ENCODE measurements at regions not wholly inside any gene's neighbourhood (a gene's known extent, or its start where the extent isn't known, plus 50 kb on each side); places are given as distances from the start of the nearest gene placed in this dataset.
"Not testable (repeated sequence)": the region's sequence is repeated elsewhere in the genome, so short reads cannot be mapped to it uniquely, and the experiment has no call there.

- H3K36me3 ChIP-seq (replicated peaks in 1 of 2; ENCODE audit: control extremely low read depth in 1 of 2, control insufficient read depth in 1 of 2, extremely low read depth in 1 of 2, insufficient read depth in 2 of 2, low read length in 1 of 2); CTCF ChIA-PET; ATAC-seq (ENCODE audit: low read depth); H3K4me1 ChIP-seq (ENCODE audit: control insufficient read depth in 2 of 2, insufficient read depth in 2 of 2, low read length in 2 of 2); H3K9me3 ChIP-seq (ENCODE audit: control extremely low read depth in 1 of 3, control insufficient read depth in 2 of 3, insufficient read depth in 1 of 3, low read length in 2 of 3); H3K27me3 ChIP-seq (replicated peaks in 1 of 4; ENCODE audit: control extremely low read depth in 1 of 4, control insufficient read depth in 3 of 4, insufficient read depth in 4 of 4, low read length in 3 of 4); H3K27me3 Mint-ChIP-seq; POLR2A ChIA-PET; H4K20me1 ChIP-seq (ENCODE audit: control insufficient read depth, insufficient read depth, low read length, poor library complexity, severe bottlenecking); H3K9me3 Mint-ChIP-seq (ENCODE audit: insufficient read depth); H3K4me1 Mint-ChIP-seq; DNase-seq; intact Hi-C loops (cut with micrococcal nuclease); H2AFZ ChIP-seq (ENCODE audit: insufficient read depth, low read depth, low read length, poor library complexity, severe bottlenecking); H3K4me3 ChIP-seq (ENCODE audit: control extremely low read depth in 1 of 5, extremely low read depth in 1 of 5, insufficient read depth in 1 of 5, low read depth in 2 of 5, low read length in 4 of 5); H3K4me3 Mint-ChIP-seq; H3K4me2 ChIP-seq (replicated peaks; ENCODE audit: low read depth, low read length, poor library complexity, severe bottlenecking); H3K79me2 ChIP-seq (ENCODE audit: control insufficient read depth, insufficient read depth, low read length); H3K27ac Mint-ChIP-seq; H3K27ac ChIP-seq (ENCODE audit: low read length in 2 of 2); H3K9ac ChIP-seq (ENCODE audit: low read length): not testable (repeated sequence)
- no CpG with 5 or more reads among the region's 2 CpGs for WGBS (ENCODE audit: insufficient coverage)
Measured at GRCh38 chr16:18101077-18101476, 235.5 kb downstream of the NPIPA8 start.

- POLR2A ChIA-PET; CTCF ChIA-PET; H3K27ac ChIP-seq (ENCODE audit: low read length in 2 of 2); H3K9me3 ChIP-seq (ENCODE audit: control extremely low read depth in 1 of 3, control insufficient read depth in 2 of 3, insufficient read depth in 1 of 3, low read length in 2 of 3); H3K4me3 Mint-ChIP-seq; H2AFZ ChIP-seq (ENCODE audit: insufficient read depth, low read depth, low read length, poor library complexity, severe bottlenecking); H3K27ac Mint-ChIP-seq; H3K4me2 ChIP-seq (replicated peaks; ENCODE audit: low read depth, low read length, poor library complexity, severe bottlenecking); H3K9me3 Mint-ChIP-seq (ENCODE audit: insufficient read depth); H3K27me3 Mint-ChIP-seq; H3K4me3 ChIP-seq (ENCODE audit: control extremely low read depth in 1 of 5, extremely low read depth in 1 of 5, insufficient read depth in 1 of 5, low read depth in 2 of 5, low read length in 4 of 5); H4K20me1 ChIP-seq (ENCODE audit: control insufficient read depth, insufficient read depth, low read length, poor library complexity, severe bottlenecking); intact Hi-C loops (cut with micrococcal nuclease); DNase-seq; H3K27me3 ChIP-seq (replicated peaks in 1 of 4; ENCODE audit: control extremely low read depth in 1 of 4, control insufficient read depth in 3 of 4, insufficient read depth in 4 of 4, low read length in 3 of 4); H3K4me1 ChIP-seq (ENCODE audit: control insufficient read depth in 2 of 2, insufficient read depth in 2 of 2, low read length in 2 of 2); H3K4me1 Mint-ChIP-seq; H3K79me2 ChIP-seq (ENCODE audit: control insufficient read depth, insufficient read depth, low read length); ATAC-seq (ENCODE audit: low read depth); H3K9ac ChIP-seq (ENCODE audit: low read length); H3K36me3 ChIP-seq (replicated peaks in 1 of 2; ENCODE audit: control extremely low read depth in 1 of 2, control insufficient read depth in 1 of 2, extremely low read depth in 1 of 2, insufficient read depth in 2 of 2, low read length in 1 of 2): not testable (repeated sequence)
- no CpG with 5 or more reads among the region's 1 CpG for WGBS (ENCODE audit: insufficient coverage)
Measured at GRCh38 chr16:18092605-18093004, 243.9 kb downstream of the NPIPA8 start.

- H3K4me1 Mint-ChIP-seq; H2AFZ ChIP-seq (ENCODE audit: insufficient read depth, low read depth, low read length, poor library complexity, severe bottlenecking); DNase-seq; H3K79me2 ChIP-seq (ENCODE audit: control insufficient read depth, insufficient read depth, low read length); H3K27me3 Mint-ChIP-seq; intact Hi-C loops (cut with micrococcal nuclease); H3K36me3 ChIP-seq (replicated peaks in 1 of 2; ENCODE audit: control extremely low read depth in 1 of 2, control insufficient read depth in 1 of 2, extremely low read depth in 1 of 2, insufficient read depth in 2 of 2, low read length in 1 of 2); H3K4me3 ChIP-seq (ENCODE audit: control extremely low read depth in 1 of 5, extremely low read depth in 1 of 5, insufficient read depth in 1 of 5, low read depth in 2 of 5, low read length in 4 of 5); CTCF ChIA-PET; H3K4me2 ChIP-seq (replicated peaks; ENCODE audit: low read depth, low read length, poor library complexity, severe bottlenecking); H3K9ac ChIP-seq (ENCODE audit: low read length); H3K27me3 ChIP-seq (replicated peaks in 1 of 4; ENCODE audit: control extremely low read depth in 1 of 4, control insufficient read depth in 3 of 4, insufficient read depth in 4 of 4, low read length in 3 of 4); H3K9me3 ChIP-seq (ENCODE audit: control extremely low read depth in 1 of 3, control insufficient read depth in 2 of 3, insufficient read depth in 1 of 3, low read length in 2 of 3); H3K27ac Mint-ChIP-seq; H3K27ac ChIP-seq (ENCODE audit: low read length in 2 of 2); ATAC-seq (ENCODE audit: low read depth); H4K20me1 ChIP-seq (ENCODE audit: control insufficient read depth, insufficient read depth, low read length, poor library complexity, severe bottlenecking); H3K4me3 Mint-ChIP-seq; POLR2A ChIA-PET; H3K9me3 Mint-ChIP-seq (ENCODE audit: insufficient read depth); H3K4me1 ChIP-seq (ENCODE audit: control insufficient read depth in 2 of 2, insufficient read depth in 2 of 2, low read length in 2 of 2): not testable (repeated sequence)
- WGBS (ENCODE audit: insufficient coverage), result 71% methylated on average over 1 of the region's 2 CpGs
Measured at GRCh38 chr16:18080658-18081363, 255.7 kb downstream of the NPIPA8 start.

DNA sequence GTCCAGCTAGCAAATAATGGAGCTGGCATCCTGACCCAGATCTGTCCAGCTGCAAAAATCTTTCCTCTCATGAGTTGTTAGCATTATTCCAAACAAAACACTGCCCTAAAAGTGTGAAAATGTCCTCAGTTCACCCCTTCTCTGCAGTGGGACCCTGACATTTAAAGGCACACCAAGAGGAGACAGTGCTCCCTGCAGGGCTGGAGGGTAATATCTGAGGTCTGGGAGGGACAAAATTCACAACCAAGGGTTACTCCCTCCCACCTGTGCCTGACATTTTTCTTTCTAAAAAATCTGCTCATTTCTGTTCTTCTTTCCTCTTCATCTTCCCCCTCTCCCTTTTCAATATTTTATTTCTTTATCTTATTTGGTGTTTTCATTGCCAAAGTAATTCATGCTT, 258.6 kb downstream of the NPIPA8 start:
- H3K27me3 Mint-ChIP-seq; H3K4me1 Mint-ChIP-seq; H3K27me3 ChIP-seq (replicated peaks in 1 of 4; ENCODE audit: control extremely low read depth in 1 of 4, control insufficient read depth in 3 of 4, insufficient read depth in 4 of 4, low read length in 3 of 4); DNase-seq; H3K4me2 ChIP-seq (replicated peaks; ENCODE audit: low read depth, low read length, poor library complexity, severe bottlenecking); H4K20me1 ChIP-seq (ENCODE audit: control insufficient read depth, insufficient read depth, low read length, poor library complexity, severe bottlenecking); H3K9me3 ChIP-seq (ENCODE audit: control extremely low read depth in 1 of 3, control insufficient read depth in 2 of 3, insufficient read depth in 1 of 3, low read length in 2 of 3); H3K4me3 ChIP-seq (ENCODE audit: control extremely low read depth in 1 of 5, extremely low read depth in 1 of 5, insufficient read depth in 1 of 5, low read depth in 2 of 5, low read length in 4 of 5); H2AFZ ChIP-seq (ENCODE audit: insufficient read depth, low read depth, low read length, poor library complexity, severe bottlenecking); H3K79me2 ChIP-seq (ENCODE audit: control insufficient read depth, insufficient read depth, low read length); H3K9me3 Mint-ChIP-seq (ENCODE audit: insufficient read depth); H3K27ac ChIP-seq (ENCODE audit: low read length in 2 of 2); H3K36me3 ChIP-seq (replicated peaks in 1 of 2; ENCODE audit: control extremely low read depth in 1 of 2, control insufficient read depth in 1 of 2, extremely low read depth in 1 of 2, insufficient read depth in 2 of 2, low read length in 1 of 2); H3K27ac Mint-ChIP-seq; CTCF ChIA-PET; ATAC-seq (ENCODE audit: low read depth); H3K4me3 Mint-ChIP-seq; H3K9ac ChIP-seq (ENCODE audit: low read length); intact Hi-C loops (cut with micrococcal nuclease); H3K4me1 ChIP-seq (ENCODE audit: control insufficient read depth in 2 of 2, insufficient read depth in 2 of 2, low read length in 2 of 2); POLR2A ChIA-PET: not testable (repeated sequence)

Data from B cell (primary cell).